HepG2 (cell line): ENCODE measurements at regions not wholly inside any gene's neighbourhood (a gene's known extent, or its start where the extent isn't known, plus 50 kb on each side); places are given as distances from the start of the nearest gene placed in this dataset.
"Not testable (repeated sequence)": the region's sequence is repeated elsewhere in the genome, so short reads cannot be mapped to it uniquely, and the experiment has no call there.

Experiments used
- NFIC ChIP-seq: IDR thresholded peaks from 2 replicates; pipeline ENCODE4 v1.6.1; 2012; ENCODE audit warnings: mild to moderate bottlenecking, low read length, inconsistent platforms
- NFKB2 ChIP-seq: sonication (generic); formaldehyde crosslinking; IDR thresholded peaks from 2 replicates; pipeline ENCODE4 v1.4.0; 2020; ENCODE audit warnings: missing genetic modification reagents, borderline replicate concordance
- RAD21 ChIP-seq: fragments of 450-650 bp; formaldehyde crosslinking; IDR thresholded peaks from 2 replicates; pipeline ENCODE4 v1.5.0; 2020; ENCODE audit warnings: mild to moderate bottlenecking
- TF ChIP-seq, protein P1 (sequence below), 2 experiments: sonication (generic) in 1 of 2; formaldehyde crosslinking in 1 of 2; IDR thresholded peaks; 2 replicates each; pipeline versions ENCODE4 v1.5.1 to v1.6.1; 2011 to 2020; ENCODE audit warnings: borderline replicate concordance in 1 of 2, low read depth in 1 of 2, low read length in 1 of 2, mild to moderate bottlenecking in 1 of 2, missing genetic modification reagents in 1 of 2, moderate library complexity in 1 of 2

DNA sequence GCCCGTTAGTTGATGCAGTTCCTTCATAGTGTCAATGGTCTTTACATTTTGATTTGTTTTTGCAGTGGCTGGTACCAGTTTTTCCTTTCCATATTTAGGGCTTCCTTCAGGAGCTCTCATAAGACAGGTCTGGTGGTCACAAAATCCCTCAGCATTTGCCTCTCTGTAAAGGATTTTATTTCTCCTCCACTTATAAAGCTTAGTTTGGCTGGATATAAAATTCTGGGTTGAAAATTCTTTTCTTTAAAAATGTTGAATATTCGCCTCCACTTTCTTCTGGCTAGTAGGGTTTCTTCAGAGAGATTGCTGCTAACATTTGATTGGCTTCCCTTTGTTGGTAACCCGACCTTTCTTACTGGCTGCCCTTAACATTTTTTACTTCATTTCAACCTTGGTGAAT, 260.9 kb downstream of the FOXG1 start:
- TF ChIP-seq RAD21 (CRISPR knock-in tag); NFIC; NFKB2 (CRISPR knock-in tag): not testable (repeated sequence)
- TF ChIP-seq, protein P1, sequence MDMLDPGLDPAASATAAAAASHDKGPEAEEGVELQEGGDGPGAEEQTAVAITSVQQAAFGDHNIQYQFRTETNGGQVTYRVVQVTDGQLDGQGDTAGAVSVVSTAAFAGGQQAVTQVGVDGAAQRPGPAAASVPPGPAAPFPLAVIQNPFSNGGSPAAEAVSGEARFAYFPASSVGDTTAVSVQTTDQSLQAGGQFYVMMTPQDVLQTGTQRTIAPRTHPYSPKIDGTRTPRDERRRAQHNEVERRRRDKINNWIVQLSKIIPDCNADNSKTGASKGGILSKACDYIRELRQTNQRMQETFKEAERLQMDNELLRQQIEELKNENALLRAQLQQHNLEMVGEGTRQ (IDR thresholded peaks at IDR 0.05; ENCODE audit: low read depth, low read length), result not testable (repeated sequence)
- TF ChIP-seq, protein P1 (CRISPR knock-in tag; IDR thresholded peaks at IDR 0.05; ENCODE audit: borderline replicate concordance), result not testable (repeated sequence)
